ENCODE measurements at regions not wholly inside any gene's neighbourhood (a gene's known extent, or its start where the extent isn't known, plus 50 kb on each side); places are given as distances from the start of the nearest gene placed in this dataset.

DNA sequence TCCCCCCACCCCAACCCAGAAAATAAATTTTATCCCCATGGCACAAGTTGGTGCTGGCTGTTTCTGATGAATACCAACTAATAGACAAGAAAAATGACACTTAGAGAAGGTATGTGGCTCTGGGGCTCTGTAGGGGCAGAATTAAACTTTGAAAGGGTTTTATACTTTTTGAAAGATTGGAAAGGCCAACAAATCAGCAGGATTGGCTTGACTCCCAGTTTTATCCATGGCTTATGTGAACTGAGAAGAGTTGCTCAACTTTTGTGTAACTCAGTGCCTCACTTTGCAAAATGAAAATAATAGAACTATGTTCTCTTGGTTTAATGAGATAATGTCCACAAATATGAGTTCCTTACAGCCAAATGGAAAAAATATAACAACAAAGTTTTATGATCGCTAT, 288.9 kb upstream of the KIF2A start:
- TF ChIP-seq, protein P1, sequence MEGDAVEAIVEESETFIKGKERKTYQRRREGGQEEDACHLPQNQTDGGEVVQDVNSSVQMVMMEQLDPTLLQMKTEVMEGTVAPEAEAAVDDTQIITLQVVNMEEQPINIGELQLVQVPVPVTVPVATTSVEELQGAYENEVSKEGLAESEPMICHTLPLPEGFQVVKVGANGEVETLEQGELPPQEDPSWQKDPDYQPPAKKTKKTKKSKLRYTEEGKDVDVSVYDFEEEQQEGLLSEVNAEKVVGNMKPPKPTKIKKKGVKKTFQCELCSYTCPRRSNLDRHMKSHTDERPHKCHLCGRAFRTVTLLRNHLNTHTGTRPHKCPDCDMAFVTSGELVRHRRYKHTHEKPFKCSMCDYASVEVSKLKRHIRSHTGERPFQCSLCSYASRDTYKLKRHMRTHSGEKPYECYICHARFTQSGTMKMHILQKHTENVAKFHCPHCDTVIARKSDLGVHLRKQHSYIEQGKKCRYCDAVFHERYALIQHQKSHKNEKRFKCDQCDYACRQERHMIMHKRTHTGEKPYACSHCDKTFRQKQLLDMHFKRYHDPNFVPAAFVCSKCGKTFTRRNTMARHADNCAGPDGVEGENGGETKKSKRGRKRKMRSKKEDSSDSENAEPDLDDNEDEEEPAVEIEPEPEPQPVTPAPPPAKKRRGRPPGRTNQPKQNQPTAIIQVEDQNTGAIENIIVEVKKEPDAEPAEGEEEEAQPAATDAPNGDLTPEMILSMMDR (conservative IDR thresholded peaks at IDR 0.05; ENCODE audit: low read depth), result no peak
- ChIA-PET CTCF (interaction anchor here (0.6 kb wide), 1 partner anchor 16 kb away, joined by 3 read pairs; no protein-coding TSS in a partner anchor), POLR2A (ENCODE audit: low non-redundant PET) (no interaction called here)
- H3K27ac ChIP-seq, result no peak overlapping the region
- no peak for DNase-seq (ENCODE audit: low spot score)

DNA sequence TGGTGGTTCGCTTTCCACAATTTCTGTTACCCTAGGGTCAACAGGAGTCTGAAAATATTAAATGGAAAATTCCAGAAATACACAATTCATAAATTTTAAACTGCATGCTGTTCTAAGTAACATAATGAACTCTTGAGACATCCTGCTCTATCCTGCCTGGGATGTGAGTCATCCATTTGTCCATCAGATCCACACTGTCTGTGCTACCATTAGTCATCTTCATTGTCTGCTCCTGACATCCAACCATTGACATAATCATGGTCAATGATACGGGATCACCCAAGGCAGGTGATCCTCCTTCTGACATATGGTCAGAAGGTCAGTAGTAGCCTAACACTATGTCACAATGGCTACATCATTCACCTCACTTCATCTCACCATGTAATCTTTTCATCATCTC, 276.7 kb upstream of the KIF2A start:
- TF ChIP-seq, protein P1 (conservative IDR thresholded peaks at IDR 0.05; ENCODE audit: low read depth), result no peak
- peak; percentile 92 for DNase-seq (ENCODE audit: low spot score)
- ChIA-PET CTCF (interaction anchor here (1.0 kb wide), 1 partner anchor 114 kb away, joined by 3 read pairs; no protein-coding TSS in a partner anchor), POLR2A (ENCODE audit: low non-redundant PET) (no interaction called here)
- H3K27ac ChIP-seq, result no peak overlapping the region

DNA sequence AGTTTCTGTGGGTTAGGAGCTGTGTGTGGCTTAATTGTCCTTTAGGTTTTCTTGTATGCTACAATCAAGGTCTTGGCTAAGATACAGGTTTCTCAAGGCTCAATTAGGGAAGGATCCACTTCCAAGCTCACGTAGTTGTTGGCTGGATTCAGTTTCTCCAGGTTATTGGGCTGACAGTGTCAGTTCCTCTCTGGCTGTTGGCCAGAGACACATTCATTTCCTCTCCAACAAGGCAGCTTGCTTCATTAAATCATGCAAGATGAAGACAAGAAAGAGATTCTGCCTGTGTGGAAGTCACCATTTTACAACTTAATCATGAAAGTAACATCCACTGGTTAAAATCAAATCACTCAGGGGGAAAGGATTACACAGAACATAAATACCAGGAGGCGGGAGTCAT, 275.7 kb upstream of the KIF2A start:
- ChIA-PET POLR2A (ENCODE audit: low non-redundant PET) (no interaction called here), CTCF (interaction anchor here (1.0 kb wide), 1 partner anchor 113 kb away, joined by 3 read pairs; no protein-coding TSS in a partner anchor)
- TF ChIP-seq, protein P1 (conservative IDR thresholded peaks at IDR 0.05; ENCODE audit: low read depth), result no peak
- DNase-seq (ENCODE audit: low spot score), result no peak
- H3K27ac ChIP-seq, result no peak overlapping the region

DNA sequence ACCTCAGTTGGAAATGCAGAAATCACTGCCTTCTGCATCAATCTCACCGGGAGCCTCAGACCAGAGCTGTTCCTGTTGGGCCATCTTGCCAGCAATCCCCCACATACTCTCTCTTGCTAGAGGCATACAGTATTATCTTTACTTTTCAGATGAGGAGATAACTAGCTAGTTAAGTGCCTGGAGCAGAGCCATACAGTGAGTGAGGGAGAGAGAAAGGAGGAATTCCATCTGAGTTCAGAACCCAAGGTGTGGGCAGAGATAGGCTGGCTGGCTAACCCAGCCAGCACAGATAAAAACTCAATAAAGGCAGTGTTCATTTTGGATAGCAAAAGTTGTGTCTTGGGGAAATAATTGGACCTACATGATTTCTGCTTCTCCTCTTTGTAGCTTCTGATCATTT, 268.0 kb upstream of the KIF2A start:
- POLR2A ChIA-PET (ENCODE audit: low non-redundant PET), result no interaction called here
- H3K27ac ChIP-seq, result no peak overlapping the region
- no peak for DNase-seq (ENCODE audit: low spot score)
- CTCF ChIA-PET, result no interaction called here
- TF ChIP-seq, protein P1 (conservative IDR thresholded peaks at IDR 0.05; ENCODE audit: low read depth), result no peak

DNA sequence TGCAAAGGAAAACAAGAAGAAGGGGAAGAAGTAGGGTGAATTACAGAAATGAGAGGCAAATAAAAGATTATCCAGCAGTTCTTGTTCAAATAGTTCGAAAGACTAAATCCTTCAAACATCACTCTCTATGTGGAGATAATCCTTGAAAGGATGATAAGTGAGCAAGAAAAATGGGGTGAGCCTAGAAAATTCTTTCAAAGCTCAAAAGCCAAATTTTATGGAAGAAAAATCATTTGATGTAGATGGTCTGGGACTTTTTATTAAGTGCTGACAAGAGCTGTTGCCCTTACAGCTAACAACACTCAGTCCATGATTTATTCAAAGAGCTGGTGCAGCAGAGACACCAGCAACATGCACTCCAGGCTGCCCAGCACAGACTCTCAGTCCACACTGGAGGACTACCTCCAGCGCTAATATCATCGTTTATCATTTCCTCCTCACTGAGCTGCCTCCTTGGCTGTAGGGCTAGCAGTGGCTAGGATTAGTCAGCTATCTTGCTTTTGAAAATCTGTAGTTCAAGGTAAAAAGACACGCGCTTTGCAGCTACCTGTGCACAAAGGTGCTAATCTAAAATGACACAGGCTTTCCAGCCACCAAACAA, 264.8 kb upstream of the KIF2A start:
- ChIA-PET POLR2A (ENCODE audit: low non-redundant PET) (no interaction called here), CTCF (interaction anchor here (0.6 kb wide), 1 partner anchor 106 kb away, joined by 3 read pairs; no protein-coding TSS in a partner anchor)
- TF ChIP-seq, protein P1 (conservative IDR thresholded peaks at IDR 0.05; ENCODE audit: low read depth), result no peak
- H3K27ac ChIP-seq, result no peak overlapping the region
- no peak for DNase-seq (ENCODE audit: low spot score)

DNA sequence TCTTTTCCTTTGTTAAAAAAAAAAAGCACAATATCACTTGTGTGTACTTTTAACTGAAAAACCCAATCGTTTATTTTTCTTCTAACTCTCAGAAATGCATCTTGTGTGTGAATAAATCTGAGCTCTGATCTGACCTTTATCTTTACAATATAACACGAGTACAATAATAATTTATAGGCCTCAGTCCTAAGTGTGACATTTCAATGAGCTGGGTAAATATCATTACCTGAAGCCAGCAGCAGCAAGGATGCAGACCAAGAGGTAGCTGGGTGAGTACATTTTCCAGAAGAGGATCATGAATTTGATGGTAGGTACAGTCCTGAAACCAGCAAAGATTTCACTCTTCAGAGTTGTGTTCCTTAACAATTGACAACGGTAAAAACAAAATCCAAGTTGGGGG, 264.0 kb upstream of the KIF2A start:
- no peak for DNase-seq (ENCODE audit: low spot score)

More for the DNA sequence above, 264.0 kb upstream of the KIF2A start:
- ChIA-PET POLR2A (ENCODE audit: low non-redundant PET) (no interaction called here), CTCF (interaction anchor here (0.6 to 0.7 kb wide), 2 partner anchors 107 to 175 kb away, joined by 3 to 5 read pairs; no protein-coding TSS in a partner anchor)
- H3K27ac ChIP-seq, result no peak overlapping the region
- TF ChIP-seq, protein P1 (conservative IDR thresholded peaks at IDR 0.05; ENCODE audit: low read depth), result no peak
